ENCODE measurements at regions not wholly inside any gene's neighbourhood (a gene's known extent, or its start where the extent isn't known, plus 50 kb on each side); places are given as distances from the start of the nearest gene placed in this dataset.

DNA sequence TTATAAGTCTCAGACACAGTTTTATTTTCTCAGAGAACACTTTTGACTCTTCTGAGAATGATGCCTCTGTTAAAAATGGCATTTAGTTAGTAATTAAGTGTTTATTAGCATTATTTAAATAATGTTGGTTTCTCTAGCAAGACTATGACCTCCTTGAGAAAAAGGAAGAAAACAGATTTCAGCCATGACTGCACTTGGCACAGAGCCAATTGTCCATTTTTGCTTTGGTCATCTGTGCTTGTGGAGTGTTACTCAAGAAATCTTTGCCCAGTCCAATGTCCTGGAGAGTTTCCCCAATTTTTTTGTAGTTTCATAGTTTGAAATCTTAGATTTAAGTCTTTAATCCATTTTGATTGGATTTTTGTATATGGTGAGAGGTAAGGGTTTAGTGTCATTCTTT lies 1229.4 kb upstream of the FAM98A start:
- H3K4me3 Mint-ChIP-seq (ENCODE audit: unreplicated experiment): no peak overlapping the region
- H3K27ac Mint-ChIP-seq (ENCODE audit: unreplicated experiment): no peak overlapping the region
- no peaks in the 10 kb centered on the region for H3K4me1 Mint-ChIP-seq (ENCODE audit: low read depth)
- H3K36me3 Mint-ChIP-seq (ENCODE audit: low read depth): no peaks in the 10 kb centered on the region
- H3K9me3 Mint-ChIP-seq (ENCODE audit: low read depth): peaks cover 19% of the 10 kb centered on the region
- H3K27me3 Mint-ChIP-seq (ENCODE audit: low read depth): no peaks in the 10 kb centered on the region
- TF ChIP-seq, protein P1, sequence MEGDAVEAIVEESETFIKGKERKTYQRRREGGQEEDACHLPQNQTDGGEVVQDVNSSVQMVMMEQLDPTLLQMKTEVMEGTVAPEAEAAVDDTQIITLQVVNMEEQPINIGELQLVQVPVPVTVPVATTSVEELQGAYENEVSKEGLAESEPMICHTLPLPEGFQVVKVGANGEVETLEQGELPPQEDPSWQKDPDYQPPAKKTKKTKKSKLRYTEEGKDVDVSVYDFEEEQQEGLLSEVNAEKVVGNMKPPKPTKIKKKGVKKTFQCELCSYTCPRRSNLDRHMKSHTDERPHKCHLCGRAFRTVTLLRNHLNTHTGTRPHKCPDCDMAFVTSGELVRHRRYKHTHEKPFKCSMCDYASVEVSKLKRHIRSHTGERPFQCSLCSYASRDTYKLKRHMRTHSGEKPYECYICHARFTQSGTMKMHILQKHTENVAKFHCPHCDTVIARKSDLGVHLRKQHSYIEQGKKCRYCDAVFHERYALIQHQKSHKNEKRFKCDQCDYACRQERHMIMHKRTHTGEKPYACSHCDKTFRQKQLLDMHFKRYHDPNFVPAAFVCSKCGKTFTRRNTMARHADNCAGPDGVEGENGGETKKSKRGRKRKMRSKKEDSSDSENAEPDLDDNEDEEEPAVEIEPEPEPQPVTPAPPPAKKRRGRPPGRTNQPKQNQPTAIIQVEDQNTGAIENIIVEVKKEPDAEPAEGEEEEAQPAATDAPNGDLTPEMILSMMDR (IDR thresholded peaks at IDR 0.05): no peak
- no peak for DNase-seq (ENCODE audit: low spot score)

DNA sequence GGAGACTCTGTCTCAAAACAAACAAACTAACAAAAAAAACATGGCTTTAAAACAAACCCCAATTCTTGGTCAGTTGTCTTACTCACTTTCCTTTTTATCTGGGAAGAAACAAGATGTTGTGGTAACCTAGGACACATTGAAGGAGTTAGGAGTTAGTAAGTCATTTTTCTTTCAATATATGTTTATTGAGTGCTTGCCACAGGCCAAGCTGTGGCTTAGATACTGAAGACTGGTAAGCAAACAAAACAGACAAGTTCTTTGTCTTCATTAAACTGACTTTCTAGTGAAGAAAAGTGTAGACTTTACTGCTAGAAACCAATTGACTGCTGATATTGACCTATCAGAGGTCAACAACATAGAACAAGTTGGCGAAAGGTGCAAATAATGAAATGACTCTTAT lies 1228.3 kb upstream of the FAM98A start:
- TF ChIP-seq, protein P1 (IDR thresholded peaks at IDR 0.05): no peak
- no peaks in the 10 kb centered on the region for H3K36me3 Mint-ChIP-seq (ENCODE audit: low read depth)

DNA sequence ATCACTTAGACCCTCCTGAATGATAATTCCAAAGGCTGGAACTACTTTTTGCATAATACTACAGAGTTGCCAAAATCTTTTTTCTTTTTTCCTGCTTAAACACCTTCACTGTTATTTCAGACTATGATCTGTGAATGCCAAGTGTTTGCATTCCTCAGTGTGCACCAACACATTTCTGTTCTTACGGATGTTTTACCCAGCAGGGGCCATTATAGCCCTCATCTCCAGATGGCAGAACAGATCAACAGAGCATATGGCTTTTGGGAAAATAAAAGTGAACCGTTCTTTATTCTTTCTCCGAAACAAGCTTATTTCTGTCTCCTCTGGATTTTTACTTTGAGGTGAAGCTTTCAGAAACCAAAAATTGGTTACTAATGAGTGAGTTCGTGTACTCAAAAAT lies 1226.6 kb upstream of the FAM98A start:
- H3K27ac Mint-ChIP-seq (ENCODE audit: unreplicated experiment): no peak overlapping the region
- TF ChIP-seq, protein P1 (IDR thresholded peaks at IDR 0.05): no peak
- peaks cover 21% of the 10 kb centered on the region for H3K9me3 Mint-ChIP-seq (ENCODE audit: low read depth)
- H3K4me3 Mint-ChIP-seq (ENCODE audit: unreplicated experiment): no peak overlapping the region
- H3K4me1 Mint-ChIP-seq (ENCODE audit: low read depth): no peaks in the 10 kb centered on the region
- no peaks in the 10 kb centered on the region for H3K27me3 Mint-ChIP-seq (ENCODE audit: low read depth)
- H3K36me3 Mint-ChIP-seq (ENCODE audit: low read depth): no peaks in the 10 kb centered on the region
- no peak for DNase-seq (ENCODE audit: low spot score)

More for the DNA sequence above, 1228.3 kb upstream of the FAM98A start:
- Mint-ChIP-seq H3K27me3 (ENCODE audit: low read depth) (no peaks in the 10 kb centered on the region), H3K27ac (ENCODE audit: unreplicated experiment) (no peak overlapping the region), H3K4me1 (ENCODE audit: low read depth) (no peaks in the 10 kb centered on the region), H3K4me3 (ENCODE audit: unreplicated experiment) (no peak overlapping the region), H3K9me3 (ENCODE audit: low read depth) (peaks cover 21% of the 10 kb centered on the region)
- no peak for DNase-seq (ENCODE audit: low spot score)

DNA sequence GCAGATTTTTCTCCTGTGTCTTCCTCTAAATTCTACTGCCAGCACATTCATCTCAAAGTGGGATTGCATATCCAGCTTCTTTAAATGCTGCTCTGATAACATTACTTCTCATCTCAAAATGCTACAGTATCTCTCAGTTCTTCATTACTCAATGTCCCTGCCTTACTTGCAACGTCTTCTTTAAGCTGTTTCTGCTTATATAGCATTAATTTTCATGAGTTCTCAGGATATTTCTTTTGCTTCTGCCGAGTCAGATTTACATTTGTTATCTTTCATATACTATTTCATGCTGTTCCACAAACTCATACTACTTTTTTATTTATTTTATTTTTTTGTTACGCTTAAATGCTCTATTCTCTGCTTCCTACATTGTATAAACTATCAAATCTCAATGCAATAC lies 1223.5 kb upstream of the FAM98A start:
- peaks cover 4% of the 10 kb centered on the region for H3K9me3 Mint-ChIP-seq (ENCODE audit: low read depth)
- no peak for DNase-seq (ENCODE audit: low spot score)
- no peaks in the 10 kb centered on the region for H3K27me3 Mint-ChIP-seq (ENCODE audit: low read depth)
- H3K36me3 Mint-ChIP-seq (ENCODE audit: low read depth): no peaks in the 10 kb centered on the region
- no peak overlapping the region for H3K27ac Mint-ChIP-seq (ENCODE audit: unreplicated experiment)
- TF ChIP-seq, protein P1 (IDR thresholded peaks at IDR 0.05): no peak
- no peaks in the 10 kb centered on the region for H3K4me1 Mint-ChIP-seq (ENCODE audit: low read depth)
- H3K4me3 Mint-ChIP-seq (ENCODE audit: unreplicated experiment): no peak overlapping the region

DNA sequence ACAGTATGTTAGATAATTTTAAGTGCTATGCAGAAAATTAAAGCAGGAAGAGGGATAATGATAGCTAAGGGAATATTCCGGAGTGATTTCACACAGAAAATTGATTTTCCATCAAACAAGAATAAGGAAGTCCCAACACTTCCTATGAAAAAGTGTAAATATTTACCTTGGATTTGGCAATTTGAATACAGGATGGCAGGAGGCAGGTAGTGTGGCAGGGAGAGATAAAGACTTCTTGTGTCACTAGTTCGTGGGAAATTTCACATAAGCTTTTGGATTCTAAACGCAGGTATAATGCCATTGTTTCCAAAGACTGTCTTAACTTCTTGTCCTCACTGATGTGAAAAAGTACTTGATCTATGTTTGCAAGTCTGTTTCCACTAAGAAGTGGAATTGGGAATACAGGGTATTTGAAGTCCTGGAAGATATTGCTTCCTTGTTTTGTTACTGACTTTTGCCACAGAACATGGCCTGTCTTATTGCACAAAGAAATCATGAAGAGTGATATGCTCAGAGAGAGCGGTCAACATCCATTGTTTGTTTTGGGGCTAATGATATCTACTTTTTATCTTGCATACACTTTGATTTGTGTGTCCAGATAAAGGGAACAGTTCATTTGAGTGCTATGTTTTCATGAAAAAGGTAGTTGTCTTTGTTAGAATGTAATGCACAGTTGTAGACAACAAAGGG lies 1216.1 kb upstream of the FAM98A start:
- TF ChIP-seq, protein P1 (IDR thresholded peaks at IDR 0.05): no peak
- Mint-ChIP-seq H3K9me3 (ENCODE audit: low read depth) (peaks cover 2% of the 10 kb centered on the region), H3K4me3 (ENCODE audit: unreplicated experiment) (no peak overlapping the region), H3K27ac (ENCODE audit: unreplicated experiment) (no peak overlapping the region), H3K27me3 (ENCODE audit: low read depth) (peaks cover 4% of the 10 kb centered on the region), H3K4me1 (ENCODE audit: low read depth) (no peaks in the 10 kb centered on the region), H3K36me3 (ENCODE audit: low read depth) (no peaks in the 10 kb centered on the region)
- no peak for DNase-seq (ENCODE audit: low spot score)
